WERI-Rb-1 (cell line): ENCODE measurements at regions not wholly inside any gene's neighbourhood (a gene's known extent, or its start where the extent isn't known, plus 50 kb on each side); places are given as distances from the start of the nearest gene placed in this dataset.

Experiments used
- DNase-seq: peaks from one replicate; pipeline ENCODE4 v3.0.0-alpha.2; 2020
- H3K27ac ChIP-seq: fragments of 250-450 bp; sonication (Bioruptor Pico); 2 replicates; pipeline ENCODE4 v1.5.1; 2020; ENCODE audit warnings: mild to moderate bottlenecking, moderate library complexity
- H3K27me3 ChIP-seq: fragments of 250-450 bp; sonication (Bioruptor Pico); 2 replicates; pipeline ENCODE4 v1.5.1; 2021; ENCODE audit warnings: mild to moderate bottlenecking, low read depth, moderate library complexity; ENCODE audit not compliant: insufficient read depth, severe bottlenecking
- H3K36me3 ChIP-seq: fragments of 250-450 bp; sonication (Bioruptor Pico); 2 replicates; pipeline ENCODE4 v1.5.1; 2020; ENCODE audit warnings: mild to moderate bottlenecking, moderate library complexity
- H3K4me3 ChIP-seq: 2 replicates; pipeline ENCODE4 v1.5.1; 2011; ENCODE audit warnings: low read depth, mild to moderate bottlenecking, control low read depth, low read length
- H3K9me3 ChIP-seq: fragments of 250-450 bp; sonication (Bioruptor Pico); 2 replicates; pipeline ENCODE4 v1.5.1; 2021; ENCODE audit warnings: mild to moderate bottlenecking, moderate library complexity; ENCODE audit not compliant: severe bottlenecking
- TF ChIP-seq, protein P1 (sequence below): IDR thresholded peaks from 2 replicates; pipeline ENCODE4 v1.5.1; 2011; ENCODE audit warnings: low read depth, mild to moderate bottlenecking, control low read depth, inconsistent platforms, low read length

DNA sequence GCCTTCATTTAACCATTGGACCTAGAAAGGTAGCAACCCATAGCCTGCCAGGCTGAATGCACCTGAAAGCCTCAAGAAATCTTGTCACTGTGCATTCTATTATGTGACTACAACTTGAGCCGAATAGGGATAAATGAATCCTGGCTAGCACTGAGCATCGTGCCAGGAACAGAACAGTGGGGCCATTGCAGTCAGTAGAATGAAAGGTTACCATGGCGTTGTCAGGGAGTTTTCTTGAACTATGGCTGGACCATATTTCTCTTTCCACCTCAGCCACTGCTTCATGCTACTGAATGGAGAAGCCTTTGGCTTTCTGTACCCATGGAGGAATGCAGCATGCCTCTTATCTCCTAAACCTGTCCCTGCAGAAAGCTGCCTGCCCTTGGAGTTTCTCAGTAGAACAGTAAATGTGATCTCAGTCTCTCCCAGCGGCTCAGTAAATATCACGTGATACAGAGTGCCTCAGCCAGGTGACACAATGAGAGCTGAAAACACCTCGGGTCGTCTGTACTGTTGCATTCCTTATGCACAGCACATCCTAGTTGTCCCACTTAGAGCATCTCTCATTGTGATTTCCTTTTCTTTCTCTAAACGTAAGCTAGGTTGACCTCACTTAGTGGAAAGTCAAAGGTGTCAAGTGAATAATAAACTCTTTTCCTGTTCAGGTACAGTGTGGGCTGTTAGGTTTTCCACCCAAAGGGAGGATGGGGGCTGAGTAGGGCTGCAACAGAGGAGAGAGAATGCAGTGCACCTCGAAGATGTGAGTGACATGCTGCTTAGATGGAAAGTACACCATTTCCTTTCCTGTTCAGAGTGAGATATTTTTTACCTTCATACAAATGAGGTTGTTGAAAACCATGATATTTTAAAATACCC, 115.3 kb downstream of the MACIR start:
- Histone ChIP-seq H3K9me3 (no peaks in the 10 kb centered on the region), H3K4me3 (no peak overlapping the region), H3K27ac (no peak overlapping the region), H3K27me3 (no peaks in the 10 kb centered on the region), H3K36me3 (no peaks in the 10 kb centered on the region)
- no peak for DNase-seq
- TF ChIP-seq, protein P1, sequence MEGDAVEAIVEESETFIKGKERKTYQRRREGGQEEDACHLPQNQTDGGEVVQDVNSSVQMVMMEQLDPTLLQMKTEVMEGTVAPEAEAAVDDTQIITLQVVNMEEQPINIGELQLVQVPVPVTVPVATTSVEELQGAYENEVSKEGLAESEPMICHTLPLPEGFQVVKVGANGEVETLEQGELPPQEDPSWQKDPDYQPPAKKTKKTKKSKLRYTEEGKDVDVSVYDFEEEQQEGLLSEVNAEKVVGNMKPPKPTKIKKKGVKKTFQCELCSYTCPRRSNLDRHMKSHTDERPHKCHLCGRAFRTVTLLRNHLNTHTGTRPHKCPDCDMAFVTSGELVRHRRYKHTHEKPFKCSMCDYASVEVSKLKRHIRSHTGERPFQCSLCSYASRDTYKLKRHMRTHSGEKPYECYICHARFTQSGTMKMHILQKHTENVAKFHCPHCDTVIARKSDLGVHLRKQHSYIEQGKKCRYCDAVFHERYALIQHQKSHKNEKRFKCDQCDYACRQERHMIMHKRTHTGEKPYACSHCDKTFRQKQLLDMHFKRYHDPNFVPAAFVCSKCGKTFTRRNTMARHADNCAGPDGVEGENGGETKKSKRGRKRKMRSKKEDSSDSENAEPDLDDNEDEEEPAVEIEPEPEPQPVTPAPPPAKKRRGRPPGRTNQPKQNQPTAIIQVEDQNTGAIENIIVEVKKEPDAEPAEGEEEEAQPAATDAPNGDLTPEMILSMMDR, result no peak

DNA sequence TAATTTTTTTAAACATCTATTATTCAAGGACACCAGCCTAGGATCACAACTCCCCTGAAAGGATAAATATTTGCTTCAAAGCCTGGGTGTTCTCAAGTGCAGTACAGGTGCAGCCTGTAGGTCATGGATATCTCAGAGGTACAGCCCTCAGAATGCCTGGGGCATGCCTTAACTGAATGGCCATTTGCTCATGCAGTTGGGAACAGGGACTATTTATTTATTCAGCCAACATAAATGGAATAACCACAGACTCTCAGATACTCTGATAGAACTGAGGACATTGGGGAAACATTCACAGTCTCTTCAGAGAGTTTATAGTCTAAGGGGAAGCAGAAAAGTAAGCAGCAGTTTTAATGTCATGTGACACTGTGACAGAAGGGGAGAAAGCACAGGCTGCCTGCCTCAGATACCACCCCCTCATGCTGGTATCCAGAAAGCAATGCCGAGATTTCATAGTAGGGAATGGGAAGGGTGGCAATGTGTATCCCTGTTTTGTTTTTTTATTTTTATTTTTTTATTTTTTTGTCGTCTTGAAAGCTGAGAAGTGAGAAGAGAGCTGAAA, 112.6 kb downstream of the MACIR start:
- Histone ChIP-seq H3K36me3 (no peaks in the 10 kb centered on the region), H3K27me3 (no peaks in the 10 kb centered on the region), H3K4me3 (no peak overlapping the region), H3K27ac (no peak overlapping the region), H3K9me3 (no peaks in the 10 kb centered on the region)
- TF ChIP-seq, protein P1, result no peak
- no peak for DNase-seq

DNA sequence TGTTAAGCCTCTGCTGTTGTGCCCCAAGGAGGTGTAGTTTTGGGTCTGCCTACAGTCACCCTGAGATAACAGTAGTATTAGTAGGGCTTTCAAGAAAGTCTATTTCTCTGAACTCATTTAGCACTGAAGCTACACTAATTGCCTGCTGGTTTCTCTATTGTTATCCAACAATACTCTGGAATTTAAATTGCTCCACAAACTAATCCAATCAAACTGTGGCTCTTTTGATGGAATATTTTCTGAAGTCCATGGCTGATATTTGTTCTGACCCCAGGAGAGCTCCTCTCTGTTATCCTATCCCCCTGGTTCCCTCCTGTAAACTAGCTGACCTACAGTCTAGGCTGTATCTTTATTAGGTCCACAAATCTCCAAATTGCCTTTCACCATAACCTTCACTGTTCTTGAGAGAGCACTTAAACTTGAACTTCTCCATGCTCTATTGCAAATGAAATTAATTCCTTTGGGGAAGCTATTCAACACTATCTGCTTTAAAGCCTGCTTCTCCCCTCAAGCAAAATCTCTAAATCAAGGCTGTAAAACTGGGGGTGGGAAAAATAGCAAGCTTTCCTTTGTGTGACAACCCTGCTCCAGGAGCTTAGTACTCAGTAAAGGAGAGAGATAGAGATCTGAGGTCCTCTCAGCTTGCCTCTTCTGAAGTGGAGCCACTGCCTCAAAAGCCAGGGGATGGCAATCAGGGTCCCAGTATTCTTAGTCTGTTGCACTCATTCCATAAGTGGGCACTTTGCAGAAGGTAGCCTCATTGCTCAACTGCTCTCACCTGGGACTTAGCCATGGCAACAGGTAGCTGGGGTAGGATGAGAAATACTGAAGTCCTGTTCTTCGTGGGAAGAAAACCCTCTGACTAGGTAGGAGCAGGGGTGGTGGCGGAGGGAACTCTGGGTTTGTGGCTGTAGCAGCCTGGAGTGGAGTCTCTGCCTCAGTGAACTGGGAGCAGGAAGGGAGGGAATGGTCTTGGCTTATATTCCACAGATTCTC, 110.9 kb downstream of the MACIR start:
- Histone ChIP-seq H3K27me3 (no peaks in the 10 kb centered on the region), H3K36me3 (no peaks in the 10 kb centered on the region), H3K27ac (no peak overlapping the region), H3K9me3 (no peaks in the 10 kb centered on the region), H3K4me3 (no peak overlapping the region)
- TF ChIP-seq, protein P1, result no peak
- DNase-seq, result no peak

DNA sequence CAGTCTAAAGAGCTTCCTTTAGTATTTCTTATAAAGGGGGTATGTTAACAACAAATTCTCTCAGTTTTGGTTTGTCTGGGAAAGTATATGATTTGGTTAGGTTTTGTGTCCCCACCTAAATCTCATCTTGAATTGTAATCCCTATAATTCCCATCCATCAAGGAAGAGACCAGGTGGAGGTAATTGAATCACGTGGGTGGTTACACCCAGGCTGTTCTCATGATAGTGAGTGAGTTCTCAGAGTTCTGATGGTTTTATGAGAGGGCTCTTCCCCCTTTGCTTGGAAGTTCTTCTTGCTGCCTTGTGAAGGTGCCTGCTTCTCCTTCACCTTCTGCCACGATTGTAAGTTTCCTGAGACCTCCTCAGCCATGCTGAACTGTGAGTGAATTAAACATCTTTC, 109.1 kb downstream of the MACIR start:
- H3K27ac ChIP-seq, result no peak overlapping the region
- no peaks in the 10 kb centered on the region for H3K27me3 ChIP-seq
- no peak overlapping the region for H3K4me3 ChIP-seq
- no peak for DNase-seq
- H3K9me3 ChIP-seq, result no peaks in the 10 kb centered on the region
- TF ChIP-seq, protein P1, result no peak
- H3K36me3 ChIP-seq, result no peaks in the 10 kb centered on the region

DNA sequence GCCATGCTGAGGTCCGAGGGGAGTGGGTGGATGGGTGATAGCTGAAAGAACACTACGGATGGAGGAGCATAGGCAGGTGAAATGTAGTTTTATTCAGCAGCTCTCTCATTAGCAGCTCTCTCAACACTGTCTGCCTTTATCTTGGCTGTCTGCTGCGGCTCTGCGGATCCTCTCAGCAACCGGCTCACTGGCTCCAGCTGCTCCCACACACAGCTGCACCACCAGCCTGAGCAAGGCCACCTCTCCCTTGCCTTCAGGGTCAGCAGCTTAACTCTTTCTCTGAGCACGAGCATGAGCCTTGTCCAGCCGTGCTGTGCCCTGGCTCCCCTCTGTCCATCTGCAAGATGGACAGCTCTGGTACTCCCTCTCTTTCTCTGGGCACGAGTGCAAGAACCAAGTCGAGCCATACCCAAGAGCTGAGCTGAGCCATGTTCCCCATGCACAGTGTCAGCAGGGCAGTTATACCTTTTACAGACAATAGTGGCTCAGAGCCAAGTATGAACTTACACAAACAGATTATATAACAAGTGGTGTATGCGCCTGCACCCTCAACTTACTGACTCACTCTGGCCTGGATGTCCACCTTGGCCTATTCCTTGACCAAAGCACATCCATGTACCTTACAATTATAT, 108.5 kb downstream of the MACIR start:
- Histone ChIP-seq H3K27me3 (no peaks in the 10 kb centered on the region), H3K9me3 (no peaks in the 10 kb centered on the region), H3K4me3 (no peak overlapping the region), H3K36me3 (no peaks in the 10 kb centered on the region), H3K27ac (no peak overlapping the region)
- TF ChIP-seq, protein P1, result no peak
- peak; percentile 32 for DNase-seq
